ENCODE measurements at regions not wholly inside any gene's neighbourhood (a gene's known extent, or its start where the extent isn't known, plus 50 kb on each side); places are given as distances from the start of the nearest gene placed in this dataset.

GRCh38 chr11:119788911-119789560, 60.0 kb upstream of the NECTIN1 start:
- no peaks in the 10 kb centered on the region for H3K4me1 ChIP-seq
- no peak for DNase-seq (ENCODE audit: extremely low spot score)
- intact Hi-C loops (cut with DNase I) = no loop called here
- H3K36me3 ChIP-seq = no peaks in the 10 kb centered on the region
- TF ChIP-seq POLR2AphosphoS5 (IDR thresholded peaks at IDR 0.05) (no peak), POLR2A (IDR thresholded peaks at IDR 0.05; ENCODE audit: low read depth) (no peak), CTCF (IDR thresholded peaks at IDR 0.05) (no peak), EP300 (IDR thresholded peaks at IDR 0.05) (no peak)
- WGBS = 75% methylated on average over 18 of the region's 22 CpGs
- H3K27me3 ChIP-seq = peaks cover 0 to 37% (median 0%) of the 10 kb centered on the region in 4 donors
- no peak overlapping the region for H3K27ac ChIP-seq (replicated peaks in 1 of 4)
- H3K9me3 ChIP-seq = peaks cover 0 to 6% (median 0%) of the 10 kb centered on the region in 4 donors
- H3K4me3 ChIP-seq = no peak overlapping the region

GRCh38 chr11:119788096-119788883, 59.3 kb upstream of the NECTIN1 start:
- no peak overlapping the region for H3K27ac ChIP-seq (replicated peaks in 1 of 4)
- H3K4me1 ChIP-seq = no peaks in the 10 kb centered on the region
- DNase-seq (ENCODE audit: extremely low spot score) = no peak
- H3K9me3 ChIP-seq = peaks cover 0 to 13% (median 0%) of the 10 kb centered on the region in 4 donors
- H3K36me3 ChIP-seq = no peaks in the 10 kb centered on the region
- 85% methylated on average over 10 of the region's 12 CpGs for WGBS
- H3K27me3 ChIP-seq = peaks cover 0 to 33% (median 0%) of the 10 kb centered on the region in 4 donors
- TF ChIP-seq EP300 (IDR thresholded peaks at IDR 0.05) (no peak), POLR2A (IDR thresholded peaks at IDR 0.05; ENCODE audit: low read depth) (no peak), POLR2AphosphoS5 (IDR thresholded peaks at IDR 0.05) (no peak), CTCF (IDR thresholded peaks at IDR 0.05) (no peak)
- H3K4me3 ChIP-seq = no peak overlapping the region
- intact Hi-C loops (cut with DNase I) = no loop called here

- no peak for DNase-seq (ENCODE audit: extremely low spot score)
- WGBS = 80% methylated on average over 3 of the region's 6 CpGs
- intact Hi-C loops (cut with DNase I) = no loop called here
Measured at GRCh38 chr11:119787074-119787461, 58.1 kb upstream of the NECTIN1 start.

GRCh38 chr11:119786431-119787073, 57.6 kb upstream of the NECTIN1 start:
- DNase-seq (ENCODE audit: extremely low spot score) = no peak
- 92% methylated on average over 6 of the region's 10 CpGs for WGBS
- H3K4me1 ChIP-seq = peaks cover 0 to 4% (median 0%) of the 10 kb centered on the region in 4 donors
- no peak for TF ChIP-seq EP300 (IDR thresholded peaks at IDR 0.05)
- no peak for TF ChIP-seq CTCF (IDR thresholded peaks at IDR 0.05)
- no peak for TF ChIP-seq POLR2A (IDR thresholded peaks at IDR 0.05; ENCODE audit: low read depth)
- no peak for TF ChIP-seq POLR2AphosphoS5 (IDR thresholded peaks at IDR 0.05)
- H3K4me3 ChIP-seq = no peak overlapping the region
- peaks cover 0 to 14% (median 0%) of the 10 kb centered on the region in 4 donors for H3K9me3 ChIP-seq
- H3K27ac ChIP-seq (replicated peaks in 1 of 4) = no peak overlapping the region
- H3K27me3 ChIP-seq = peaks cover 0 to 42% (median 0%) of the 10 kb centered on the region in 4 donors
- no peaks in the 10 kb centered on the region for H3K36me3 ChIP-seq
- intact Hi-C loops (cut with DNase I) = no loop called here

More at GRCh38 chr11:119787074-119787461, 58.1 kb upstream of the NECTIN1 start:
- Histone ChIP-seq H3K27me3 (peaks cover 0 to 42% (median 0%) of the 10 kb centered on the region in 4 donors), H3K36me3 (no peaks in the 10 kb centered on the region), H3K27ac (replicated peaks in 1 of 4) (no peak overlapping the region), H3K4me3 (no peak overlapping the region), H3K9me3 (peaks cover 0 to 14% (median 0%) of the 10 kb centered on the region in 4 donors), H3K4me1 (peaks cover 0 to 4% (median 0%) of the 10 kb centered on the region in 4 donors)
- TF ChIP-seq POLR2A (IDR thresholded peaks at IDR 0.05; ENCODE audit: low read depth) (no peak), EP300 (IDR thresholded peaks at IDR 0.05) (no peak), CTCF (IDR thresholded peaks at IDR 0.05) (no peak), POLR2AphosphoS5 (IDR thresholded peaks at IDR 0.05) (no peak)
